Heart left ventricle (tissue), 13 donors: ENCODE measurements at regions not wholly inside any gene's neighbourhood (a gene's known extent, or its start where the extent isn't known, plus 50 kb on each side); places are given as distances from the start of the nearest gene placed in this dataset.

Source experiments
- CTCF ChIP-seq, 12 donors: fragments of 200-600 bp; sonication (generic) in 4 of 12; IDR thresholded peaks; one replicate each; pipeline versions ENCODE4 v1.5.0 to v1.8.0; 2018 to 2022; ENCODE audit warnings: antibody characterized with exemption in 12 of 12, mild to moderate bottlenecking in 5 of 12
- POLR2A ChIP-seq, 2 donors: fragments of 450-650 bp; IDR thresholded peaks; one replicate each; pipeline ENCODE4 v1.6.1; 2017; ENCODE audit warnings: antibody characterized with exemption in 2 of 2, mild to moderate bottlenecking in 2 of 2, moderate library complexity in 2 of 2
- donor health status: ischemic (EF 13 %, LVEDD 7.1; RV severe dilation, severe dysfunction).
- donor health status: DM: no; HTN: yes; CAD: no.
- donor health status: DM: no; HTN: no; CAD: no.
- donor health status: ischemic (EF 25% LVEDD 6.9; RV normal size, moderate dysfunction).
- donor health status: ischemic (EF 25% LVEDD 5.7; RV mildly dilated, moderate dysfunction).
- donor health status: ischemic (EF 35%, LVEDD 5.7; RV mildly dilated, moderate dysfunction).
- donor health status: nonischemic (EF 11% LVEDD 7.7; RV severe dilation, severe dysfunction).
- donor health status: DM: yes; HTN: yes; CAD: no.
- donor health status: PGD.
- donor health status: ischemic (EF 29% LVEDD 5.4; RV normal size, mild dysfunction).
- donor health status: nonischemic (EF 23%, LVEDD 6.1; RV moderate dilation, normal function).

GRCh38 chr4:213971-214370, 89.7 kb downstream of the ZNF718 start:
- TF ChIP-seq CTCF (IDR thresholded peaks at IDR 0.05) (no peak), POLR2A (IDR thresholded peaks at IDR 0.05) (no peak)
